Fibroblast of villous mesenchyme (primary cell): ENCODE measurements at regions not wholly inside any gene's neighbourhood (a gene's known extent, or its start where the extent isn't known, plus 50 kb on each side); places are given as distances from the start of the nearest gene placed in this dataset.

Experiments used
- DNase-seq: peaks from one replicate; pipeline ENCODE4 v3.0.0-alpha.2; 2010; ENCODE audit warnings: low read depth
- H3K4me3 ChIP-seq: 2 replicates; pipeline ENCODE4 v1.5.1; 2011; ENCODE audit warnings: low read depth, mild to moderate bottlenecking, low read length
- TF ChIP-seq, protein P1 (sequence below): IDR thresholded peaks from 2 replicates; pipeline ENCODE4 v1.5.1; 2012; ENCODE audit warnings: low read depth, mild to moderate bottlenecking, low read length; ENCODE audit not compliant: insufficient read depth

- no peak overlapping the region for H3K4me3 ChIP-seq
- peak; percentile 63 for DNase-seq
- TF ChIP-seq, protein P1, sequence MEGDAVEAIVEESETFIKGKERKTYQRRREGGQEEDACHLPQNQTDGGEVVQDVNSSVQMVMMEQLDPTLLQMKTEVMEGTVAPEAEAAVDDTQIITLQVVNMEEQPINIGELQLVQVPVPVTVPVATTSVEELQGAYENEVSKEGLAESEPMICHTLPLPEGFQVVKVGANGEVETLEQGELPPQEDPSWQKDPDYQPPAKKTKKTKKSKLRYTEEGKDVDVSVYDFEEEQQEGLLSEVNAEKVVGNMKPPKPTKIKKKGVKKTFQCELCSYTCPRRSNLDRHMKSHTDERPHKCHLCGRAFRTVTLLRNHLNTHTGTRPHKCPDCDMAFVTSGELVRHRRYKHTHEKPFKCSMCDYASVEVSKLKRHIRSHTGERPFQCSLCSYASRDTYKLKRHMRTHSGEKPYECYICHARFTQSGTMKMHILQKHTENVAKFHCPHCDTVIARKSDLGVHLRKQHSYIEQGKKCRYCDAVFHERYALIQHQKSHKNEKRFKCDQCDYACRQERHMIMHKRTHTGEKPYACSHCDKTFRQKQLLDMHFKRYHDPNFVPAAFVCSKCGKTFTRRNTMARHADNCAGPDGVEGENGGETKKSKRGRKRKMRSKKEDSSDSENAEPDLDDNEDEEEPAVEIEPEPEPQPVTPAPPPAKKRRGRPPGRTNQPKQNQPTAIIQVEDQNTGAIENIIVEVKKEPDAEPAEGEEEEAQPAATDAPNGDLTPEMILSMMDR, result no peak
These were observed 114.0 kb downstream of the SLC38A4 start for GRCh38 chr12:46711756-46712155.

GRCh38 chr12:46710125-46710743, 115.6 kb downstream of the SLC38A4 start:
- DNase-seq, result no peak
- H3K4me3 ChIP-seq, result no peak overlapping the region
- TF ChIP-seq, protein P1, result no peak

DNA sequence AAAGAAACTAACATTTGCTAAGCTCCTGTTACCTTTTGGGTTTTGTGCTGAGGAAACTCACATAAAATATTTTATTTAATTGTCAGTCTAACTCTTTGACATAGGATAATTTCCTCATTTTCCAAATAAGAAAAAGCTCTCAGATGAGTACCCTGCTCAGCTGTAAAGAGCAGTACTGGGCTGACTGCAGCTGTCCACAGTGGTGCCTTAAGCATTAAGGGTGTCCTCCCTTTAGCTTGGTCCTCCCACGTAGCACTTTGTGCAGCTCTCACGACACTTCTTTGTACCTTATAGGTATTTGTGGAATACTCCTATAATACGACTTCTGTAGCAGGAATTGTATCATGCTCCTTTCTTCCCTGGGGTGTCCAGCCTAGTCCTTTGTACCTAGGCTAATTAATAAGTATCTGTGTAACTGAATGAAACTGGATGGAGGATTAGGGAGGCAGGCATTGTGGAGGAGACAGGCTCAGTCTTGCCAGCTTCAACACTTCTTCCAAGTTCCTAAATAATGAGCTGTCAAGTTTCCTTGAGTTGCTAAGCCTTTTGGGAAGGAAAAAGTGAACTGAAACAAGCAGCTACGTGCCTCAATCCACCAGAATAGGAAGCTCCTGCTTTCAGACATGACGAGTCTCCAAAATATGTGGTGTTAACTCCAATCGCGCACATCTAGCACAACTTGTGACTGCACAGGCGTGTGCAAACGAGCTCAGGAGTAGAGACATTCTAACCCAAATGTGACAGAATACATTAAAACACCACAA, 123.0 kb downstream of the SLC38A4 start:
- DNase-seq, result peak; percentile 50
- no peak overlapping the region for H3K4me3 ChIP-seq
- TF ChIP-seq, protein P1, result no peak

DNA sequence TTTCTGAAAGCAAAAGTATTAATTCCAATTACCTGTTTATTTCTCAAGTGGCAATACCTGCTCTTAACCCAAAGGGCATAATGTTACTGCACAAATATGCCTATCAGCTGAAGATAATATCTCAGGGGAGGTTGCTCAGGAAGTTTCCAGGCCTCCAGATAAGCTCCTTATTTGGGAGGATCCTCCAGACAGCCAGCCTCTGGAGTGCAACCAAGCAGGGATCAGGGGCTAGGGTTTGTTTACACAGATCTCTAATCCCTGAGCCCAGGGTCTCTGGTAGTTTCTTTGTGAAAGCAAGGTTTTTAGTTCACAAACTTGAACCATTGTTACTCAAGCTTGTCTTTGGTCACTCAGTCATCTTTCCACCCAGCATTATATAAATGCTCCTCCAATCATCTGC, 124.4 kb downstream of the SLC38A4 start:
- peak; percentile 29 for DNase-seq
- no peak overlapping the region for H3K4me3 ChIP-seq
- TF ChIP-seq, protein P1, result no peak

DNA sequence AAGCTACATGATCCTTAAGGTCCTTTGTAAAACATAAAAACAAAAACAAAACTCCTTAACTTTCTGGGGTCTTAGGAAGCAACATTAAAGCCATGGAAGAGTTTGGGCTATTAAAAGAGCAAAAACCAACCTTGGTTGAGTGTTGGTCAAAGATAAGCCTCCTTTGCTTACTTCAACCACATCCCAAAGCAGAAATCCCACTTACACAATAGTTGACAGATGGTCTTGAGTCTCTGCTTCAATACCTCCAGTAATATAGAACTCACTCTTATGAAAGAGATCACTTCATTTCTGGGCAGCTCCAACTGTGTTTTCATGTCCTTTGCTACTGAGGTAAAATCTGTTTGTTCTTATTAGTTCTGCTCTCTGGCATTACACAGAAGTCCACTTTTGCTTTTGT, 125.8 kb downstream of the SLC38A4 start:
- TF ChIP-seq, protein P1, result no peak
- H3K4me3 ChIP-seq, result no peak overlapping the region
- peak; percentile 37 for DNase-seq

DNA sequence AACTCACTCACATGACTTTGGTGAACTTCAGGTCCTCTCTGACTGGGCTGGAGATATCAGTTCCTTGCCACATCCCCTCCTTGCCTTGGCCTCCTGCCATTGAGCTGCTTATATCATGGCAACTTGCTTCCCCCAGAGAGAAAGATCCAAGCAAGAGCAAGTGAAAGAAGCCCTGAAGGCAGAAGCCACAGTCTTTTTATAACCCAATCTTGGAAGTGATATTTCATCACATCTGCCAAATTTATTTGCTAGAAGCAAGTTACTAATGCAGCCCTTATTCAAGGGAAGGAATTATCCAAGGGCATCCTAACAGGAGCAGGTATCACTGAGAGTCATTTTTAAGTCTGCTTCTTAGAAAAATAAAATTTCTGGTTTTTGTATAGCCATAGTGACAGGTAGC, 127.8 kb downstream of the SLC38A4 start:
- TF ChIP-seq, protein P1, result no peak
- no peak for DNase-seq
- H3K4me3 ChIP-seq, result no peak overlapping the region

GRCh38 chr12:46693518-46693917, 132.3 kb downstream of the SLC38A4 start:
- no peak overlapping the region for H3K4me3 ChIP-seq
- TF ChIP-seq, protein P1, result no peak
- DNase-seq, result no peak
